ENCODE measurements at regions not wholly inside any gene's neighbourhood (a gene's known extent, or its start where the extent isn't known, plus 50 kb on each side); places are given as distances from the start of the nearest gene placed in this dataset.

- TF ChIP-seq, protein P1, sequence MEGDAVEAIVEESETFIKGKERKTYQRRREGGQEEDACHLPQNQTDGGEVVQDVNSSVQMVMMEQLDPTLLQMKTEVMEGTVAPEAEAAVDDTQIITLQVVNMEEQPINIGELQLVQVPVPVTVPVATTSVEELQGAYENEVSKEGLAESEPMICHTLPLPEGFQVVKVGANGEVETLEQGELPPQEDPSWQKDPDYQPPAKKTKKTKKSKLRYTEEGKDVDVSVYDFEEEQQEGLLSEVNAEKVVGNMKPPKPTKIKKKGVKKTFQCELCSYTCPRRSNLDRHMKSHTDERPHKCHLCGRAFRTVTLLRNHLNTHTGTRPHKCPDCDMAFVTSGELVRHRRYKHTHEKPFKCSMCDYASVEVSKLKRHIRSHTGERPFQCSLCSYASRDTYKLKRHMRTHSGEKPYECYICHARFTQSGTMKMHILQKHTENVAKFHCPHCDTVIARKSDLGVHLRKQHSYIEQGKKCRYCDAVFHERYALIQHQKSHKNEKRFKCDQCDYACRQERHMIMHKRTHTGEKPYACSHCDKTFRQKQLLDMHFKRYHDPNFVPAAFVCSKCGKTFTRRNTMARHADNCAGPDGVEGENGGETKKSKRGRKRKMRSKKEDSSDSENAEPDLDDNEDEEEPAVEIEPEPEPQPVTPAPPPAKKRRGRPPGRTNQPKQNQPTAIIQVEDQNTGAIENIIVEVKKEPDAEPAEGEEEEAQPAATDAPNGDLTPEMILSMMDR (IDR thresholded peaks at IDR 0.05 in 2 of 3, conservative IDR thresholded peaks at IDR 0.05 in 1 of 3; ENCODE audit: control insufficient read depth in 2 of 3, extremely low read depth in 1 of 3, insufficient read depth in 1 of 3, low read depth in 3 of 3, low read length in 3 of 3), result no peak
- TF ChIP-seq MAX (IDR thresholded peaks at IDR 0.05; ENCODE audit: low read depth, low read length), result no peak
- TF ChIP-seq, protein P2, sequence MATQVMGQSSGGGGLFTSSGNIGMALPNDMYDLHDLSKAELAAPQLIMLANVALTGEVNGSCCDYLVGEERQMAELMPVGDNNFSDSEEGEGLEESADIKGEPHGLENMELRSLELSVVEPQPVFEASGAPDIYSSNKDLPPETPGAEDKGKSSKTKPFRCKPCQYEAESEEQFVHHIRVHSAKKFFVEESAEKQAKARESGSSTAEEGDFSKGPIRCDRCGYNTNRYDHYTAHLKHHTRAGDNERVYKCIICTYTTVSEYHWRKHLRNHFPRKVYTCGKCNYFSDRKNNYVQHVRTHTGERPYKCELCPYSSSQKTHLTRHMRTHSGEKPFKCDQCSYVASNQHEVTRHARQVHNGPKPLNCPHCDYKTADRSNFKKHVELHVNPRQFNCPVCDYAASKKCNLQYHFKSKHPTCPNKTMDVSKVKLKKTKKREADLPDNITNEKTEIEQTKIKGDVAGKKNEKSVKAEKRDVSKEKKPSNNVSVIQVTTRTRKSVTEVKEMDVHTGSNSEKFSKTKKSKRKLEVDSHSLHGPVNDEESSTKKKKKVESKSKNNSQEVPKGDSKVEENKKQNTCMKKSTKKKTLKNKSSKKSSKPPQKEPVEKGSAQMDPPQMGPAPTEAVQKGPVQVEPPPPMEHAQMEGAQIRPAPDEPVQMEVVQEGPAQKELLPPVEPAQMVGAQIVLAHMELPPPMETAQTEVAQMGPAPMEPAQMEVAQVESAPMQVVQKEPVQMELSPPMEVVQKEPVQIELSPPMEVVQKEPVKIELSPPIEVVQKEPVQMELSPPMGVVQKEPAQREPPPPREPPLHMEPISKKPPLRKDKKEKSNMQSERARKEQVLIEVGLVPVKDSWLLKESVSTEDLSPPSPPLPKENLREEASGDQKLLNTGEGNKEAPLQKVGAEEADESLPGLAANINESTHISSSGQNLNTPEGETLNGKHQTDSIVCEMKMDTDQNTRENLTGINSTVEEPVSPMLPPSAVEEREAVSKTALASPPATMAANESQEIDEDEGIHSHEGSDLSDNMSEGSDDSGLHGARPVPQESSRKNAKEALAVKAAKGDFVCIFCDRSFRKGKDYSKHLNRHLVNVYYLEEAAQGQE (IDR thresholded peaks at IDR 0.05; ENCODE audit: low read depth, low read length), result no peak
- TF ChIP-seq POLR2A (IDR thresholded peaks at IDR 0.05; ENCODE audit: low read depth, low read length), result no peak
- TF ChIP-seq, protein P3, sequence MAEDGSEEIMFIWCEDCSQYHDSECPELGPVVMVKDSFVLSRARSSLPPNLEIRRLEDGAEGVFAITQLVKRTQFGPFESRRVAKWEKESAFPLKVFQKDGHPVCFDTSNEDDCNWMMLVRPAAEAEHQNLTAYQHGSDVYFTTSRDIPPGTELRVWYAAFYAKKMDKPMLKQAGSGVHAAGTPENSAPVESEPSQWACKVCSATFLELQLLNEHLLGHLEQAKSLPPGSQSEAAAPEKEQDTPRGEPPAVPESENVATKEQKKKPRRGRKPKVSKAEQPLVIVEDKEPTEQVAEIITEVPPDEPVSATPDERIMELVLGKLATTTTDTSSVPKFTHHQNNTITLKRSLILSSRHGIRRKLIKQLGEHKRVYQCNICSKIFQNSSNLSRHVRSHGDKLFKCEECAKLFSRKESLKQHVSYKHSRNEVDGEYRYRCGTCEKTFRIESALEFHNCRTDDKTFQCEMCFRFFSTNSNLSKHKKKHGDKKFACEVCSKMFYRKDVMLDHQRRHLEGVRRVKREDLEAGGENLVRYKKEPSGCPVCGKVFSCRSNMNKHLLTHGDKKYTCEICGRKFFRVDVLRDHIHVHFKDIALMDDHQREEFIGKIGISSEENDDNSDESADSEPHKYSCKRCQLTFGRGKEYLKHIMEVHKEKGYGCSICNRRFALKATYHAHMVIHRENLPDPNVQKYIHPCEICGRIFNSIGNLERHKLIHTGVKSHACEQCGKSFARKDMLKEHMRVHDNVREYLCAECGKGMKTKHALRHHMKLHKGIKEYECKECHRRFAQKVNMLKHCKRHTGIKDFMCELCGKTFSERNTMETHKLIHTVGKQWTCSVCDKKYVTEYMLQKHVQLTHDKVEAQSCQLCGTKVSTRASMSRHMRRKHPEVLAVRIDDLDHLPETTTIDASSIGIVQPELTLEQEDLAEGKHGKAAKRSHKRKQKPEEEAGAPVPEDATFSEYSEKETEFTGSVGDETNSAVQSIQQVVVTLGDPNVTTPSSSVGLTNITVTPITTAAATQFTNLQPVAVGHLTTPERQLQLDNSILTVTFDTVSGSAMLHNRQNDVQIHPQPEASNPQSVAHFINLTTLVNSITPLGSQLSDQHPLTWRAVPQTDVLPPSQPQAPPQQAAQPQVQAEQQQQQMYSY (CRISPR knock-in tag; IDR thresholded peaks at IDR 0.05), result no peak
- no peak for TF ChIP-seq CEBPB (IDR thresholded peaks at IDR 0.05; ENCODE audit: borderline replicate concordance in 1 of 2, low read depth in 2 of 2, low read length in 2 of 2)
These were observed 249.0 kb upstream of the SLITRK1 start for GRCh38 chr13:84131249-84131648.
